Panc1 (cell line): ENCODE measurements at regions not wholly inside any gene's neighbourhood (a gene's known extent, or its start where the extent isn't known, plus 50 kb on each side); places are given as distances from the start of the nearest gene placed in this dataset.

Experiments
- ATAC-seq: fragments of 200-7000 bp; cut with Tn5 transposase; 2 replicates; pipeline ENCODE4 v1.9.1; 2020; ENCODE audit warnings: mild to moderate bottlenecking, moderate library complexity
- BruUV-seq: library from RNA; stranded (reverse); fragments of 400-500 nt; replicated peaks from 2 replicates; lab custom pipeline; 2021; lab: Mats Ljungman, UMichigan
- CTCF ChIA-PET: fragments of 300-600 bp; sonication (Branson Sonifier 250); formaldehyde crosslinking; loops from one replicate; lab custom pipeline; 2022; ENCODE audit warnings: antibody characterized with exemption; lab: Charles Lee
- POLR2A ChIA-PET: fragments of 300-600 bp; sonication (Branson Sonifier 250); formaldehyde crosslinking; loops from one replicate; lab custom pipeline; 2022; ENCODE audit warnings: antibody characterized with exemption; lab: Charles Lee
- DNase-seq: peaks from one replicate; pipeline ENCODE4 v3.0.0-alpha.2; 2010; ENCODE audit warnings: low read depth, low spot score
- H3K27ac ChIP-seq: 2 replicates; pipeline ENCODE4 v1.5.1; 2011; ENCODE audit warnings: mild to moderate bottlenecking, low read length, inconsistent platforms
- H3K27me3 ChIP-seq: fragments of 200-500 bp; sonication (Bioruptor generic); 2 replicates; pipeline ENCODE4 v1.6.0; 2014; ENCODE audit warnings: low read length, inconsistent platforms; ENCODE audit not compliant: control insufficient read depth, insufficient read depth
- H3K36me3 ChIP-seq: fragments of 200-500 bp; sonication (Bioruptor generic); 2 replicates; pipeline ENCODE4 v1.5.1; 2014; ENCODE audit warnings: inconsistent platforms, mild to moderate bottlenecking, low read length, moderate library complexity; ENCODE audit not compliant: control insufficient read depth, insufficient read depth
- H3K4me1 ChIP-seq: 2 replicates; pipeline ENCODE4 v1.5.1; 2011; ENCODE audit warnings: inconsistent platforms, mild to moderate bottlenecking, low read length, moderate library complexity; ENCODE audit not compliant: control insufficient read depth, insufficient read depth
- H3K4me3 ChIP-seq, 2 experiments: 2 replicates each; pipeline ENCODE4 v1.5.1; 2011 to 2012; ENCODE audit warnings: low read depth in 2 of 2, low read length in 2 of 2, mild to moderate bottlenecking in 2 of 2, inconsistent platforms in 1 of 2, moderate library complexity in 1 of 2
- H3K9me3 ChIP-seq: fragments of 200-500 bp; sonication (Bioruptor generic); 2 replicates; pipeline ENCODE4 v1.5.1; 2014; ENCODE audit warnings: low read depth, mild to moderate bottlenecking, inconsistent platforms, low read length, moderate library complexity; ENCODE audit not compliant: control insufficient read depth, insufficient read depth
- CTCF ChIP-seq: fragments of 450-650 bp; IDR thresholded peaks from 2 replicates; pipeline ENCODE4 v1.5.1; 2017; ENCODE audit warnings: mild to moderate bottlenecking
- POLR2AphosphoS5 ChIP-seq: IDR thresholded peaks from 2 replicates; pipeline ENCODE4 v1.6.1; 2012; ENCODE audit warnings: mild to moderate bottlenecking, low read depth, low read length, moderate library complexity
- REST ChIP-seq, 2 experiments: IDR thresholded peaks; 2 replicates each; pipeline ENCODE4 v1.6.1; 2011 to 2012; ENCODE audit warnings: low read depth in 2 of 2, control low read depth in 1 of 2, low read length in 1 of 2, mild to moderate bottlenecking in 1 of 2, moderate library complexity in 1 of 2; ENCODE audit not compliant: insufficient read depth in 1 of 2
- SIN3A ChIP-seq: IDR thresholded peaks from 2 replicates; pipeline ENCODE4 v1.6.1; 2012; ENCODE audit warnings: low read depth, mild to moderate bottlenecking, low read length, moderate library complexity, borderline replicate concordance; ENCODE audit not compliant: insufficient read depth
- TCF7L2 ChIP-seq: IDR thresholded peaks from 2 replicates; pipeline ENCODE4 v1.6.1; 2011; ENCODE audit warnings: mild to moderate bottlenecking, low read depth, low read length, inconsistent platforms
- in situ Hi-C: cut with HindIII; loops from 2 replicates; pipeline ENCODE4 v1.10.0; 2016; ENCODE audit warnings: low sequenced_read_pairs, low pct_unique_long_range_greater_than_20kb
- intact Hi-C: fragments of 100-400 bp; cut with micrococcal nuclease; formaldehyde crosslinking; loops from one replicate; pipeline ENCODE4 v1.10.0; 2022; ENCODE audit not compliant: unreplicated experiment

GRCh38 chr2:234133004-234133403 lies 82.5 kb downstream of the SPP2 start:
- Histone ChIP-seq H3K36me3 (no peaks in the 10 kb centered on the region), H3K4me3 (no peak overlapping the region), H3K27ac (peak overlapping the region; percentile 99), H3K4me1 (peaks cover 17% of the 10 kb centered on the region), H3K9me3 (peaks cover 24% of the 10 kb centered on the region; the same call in 1 of the 2 replicates), H3K27me3 (no peaks in the 10 kb centered on the region)
- no peak for DNase-seq
- intact Hi-C loops (no loop called here), in situ Hi-C loops (no loop called here)
- no peak for ATAC-seq
- ChIA-PET POLR2A (no interaction called here), CTCF (no interaction called here)
- BruUV-seq = no TSS peak
- TF ChIP-seq SIN3A = no peak
- no peak for TF ChIP-seq TCF7L2
- no peak for TF ChIP-seq CTCF
- TF ChIP-seq REST (IDR thresholded peaks at IDR 0.05; ENCODE audit: insufficient read depth in 1 of 2, low read depth in 2 of 2, low read length in 1 of 2) = no peak
- no peak for TF ChIP-seq POLR2AphosphoS5

GRCh38 chr2:234130777-234131181 lies 80.3 kb downstream of the SPP2 start:
- CTCF ChIA-PET = no interaction called here
- intact Hi-C loops = no loop called here

More at GRCh38 chr2:234130777-234131181, 80.3 kb downstream of the SPP2 start:
- Histone ChIP-seq H3K27me3 (no peaks in the 10 kb centered on the region), H3K27ac (peak overlapping the region; percentile 99), H3K9me3 (peaks cover 19% of the 10 kb centered on the region; the same call in 1 of the 2 replicates), H3K4me3 (no peak overlapping the region), H3K4me1 (peaks cover 9% of the 10 kb centered on the region), H3K36me3 (no peaks in the 10 kb centered on the region)
- TF ChIP-seq POLR2AphosphoS5 (no peak), REST (IDR thresholded peaks at IDR 0.05; ENCODE audit: insufficient read depth in 1 of 2, low read depth in 2 of 2, low read length in 1 of 2) (no peak), TCF7L2 (no peak), CTCF (no peak), SIN3A (no peak)
- no peak for ATAC-seq
- POLR2A ChIA-PET = no interaction called here
- no TSS peak for BruUV-seq
- no peak for DNase-seq
- in situ Hi-C loops = no loop called here
